ENCODE measurements at regions not wholly inside any gene's neighbourhood (a gene's known extent, or its start where the extent isn't known, plus 50 kb on each side); places are given as distances from the start of the nearest gene placed in this dataset.

DNA sequence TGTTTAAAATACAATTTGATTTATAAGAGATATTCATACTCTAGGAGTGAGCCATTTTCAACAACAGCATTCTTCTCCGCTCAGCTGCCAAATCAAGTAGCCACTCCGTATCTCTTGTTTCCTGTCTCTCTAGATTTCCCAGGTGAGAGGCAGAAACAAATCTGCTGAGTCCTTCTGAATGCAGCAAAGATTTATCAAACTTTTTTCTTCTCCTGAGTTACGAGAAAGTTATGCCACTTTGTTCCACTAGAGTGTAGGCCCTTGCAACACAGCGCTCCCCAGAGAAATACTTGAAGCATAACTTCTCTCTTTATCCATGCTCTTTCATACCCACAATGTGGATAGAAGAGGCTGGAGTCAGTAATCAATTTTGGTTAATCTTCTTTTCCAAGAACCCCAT is 1960.8 kb downstream of the OLFM4 start:
- TF ChIP-seq POLR2A (IDR thresholded peaks at IDR 0.05) (no peak), CTCF (IDR thresholded peaks at IDR 0.05) (peak; percentile 42 to 91 (median 68))

Measured in thyroid gland (tissue), 4 donors.